ENCODE measurements at regions not wholly inside any gene's neighbourhood (a gene's known extent, or its start where the extent isn't known, plus 50 kb on each side); places are given as distances from the start of the nearest gene placed in this dataset.
"Not testable (repeated sequence)": the region's sequence is repeated elsewhere in the genome, so short reads cannot be mapped to it uniquely, and the experiment has no call there.

- peak; percentile 33 to 38 for DNase-seq (ENCODE audit: low read depth in 2 of 2)
Observed at GRCh38 chr17:77542551-77543490, 402.1 kb downstream of the SEC14L1 start.

GRCh38 chr17:77543801-77544200 is 403.0 kb downstream of the SEC14L1 start:
- DNase-seq (ENCODE audit: low read depth in 2 of 2), result no peak

- no peak for DNase-seq (ENCODE audit: low read depth in 2 of 2)
Observed at GRCh38 chr17:77544347-77545110, 403.8 kb downstream of the SEC14L1 start.

GRCh38 chr17:77546772-77547241 is 406.0 kb downstream of the SEC14L1 start:
- no peak for DNase-seq (ENCODE audit: low read depth in 2 of 2)

GRCh38 chr17:77548967-77549366 is 408.2 kb downstream of the SEC14L1 start:
- DNase-seq (ENCODE audit: low read depth in 2 of 2), result no peak

GRCh38 chr17:77549726-77550366 is 408.7 kb upstream of the TNRC6C start:
- DNase-seq (ENCODE audit: low read depth in 2 of 2), result no peak

GRCh38 chr17:77553459-77554066 is 404.9 kb upstream of the TNRC6C start:
- no peak for DNase-seq (ENCODE audit: low read depth in 2 of 2)

GRCh38 chr17:77555121-77555591 is 403.3 kb upstream of the TNRC6C start:
- DNase-seq (ENCODE audit: low read depth in 2 of 2), result no peak

- no peak for DNase-seq (ENCODE audit: low read depth in 2 of 2)
Observed at GRCh38 chr17:77555741-77556291, 402.7 kb upstream of the TNRC6C start.

- no peak for DNase-seq (ENCODE audit: low read depth in 2 of 2)
Observed at GRCh38 chr17:77556383-77557061, 402.0 kb upstream of the TNRC6C start.

- DNase-seq (ENCODE audit: low read depth in 2 of 2), result no peak
Observed at GRCh38 chr17:77558846-77559626, 399.5 kb upstream of the TNRC6C start.

GRCh38 chr17:77560381-77560780 is 398.1 kb upstream of the TNRC6C start:
- no peak for DNase-seq (ENCODE audit: low read depth in 2 of 2)

GRCh38 chr17:77560841-77561240 is 397.7 kb upstream of the TNRC6C start:
- no peak for DNase-seq (ENCODE audit: low read depth in 2 of 2)

GRCh38 chr17:77562361-77562760 is 396.1 kb upstream of the TNRC6C start:
- DNase-seq (ENCODE audit: low read depth in 2 of 2), result not testable (repeated sequence)

GRCh38 chr17:77563439-77564102 is 394.9 kb upstream of the TNRC6C start:
- no peak for DNase-seq (ENCODE audit: low read depth in 2 of 2)

- no peak for DNase-seq (ENCODE audit: low read depth in 2 of 2)
Observed at GRCh38 chr17:77564278-77564920, 394.1 kb upstream of the TNRC6C start.

- DNase-seq (ENCODE audit: low read depth in 2 of 2), result no peak
Observed at GRCh38 chr17:77565166-77565565, 393.3 kb upstream of the TNRC6C start.

- no peak for DNase-seq (ENCODE audit: low read depth in 2 of 2)
Observed at GRCh38 chr17:77566151-77566550, 392.4 kb upstream of the TNRC6C start.
